ENCODE measurements at regions not wholly inside any gene's neighbourhood (a gene's known extent, or its start where the extent isn't known, plus 50 kb on each side); places are given as distances from the start of the nearest gene placed in this dataset.

GRCh38 chr11:131178020-131178419 is 192.4 kb upstream of the NTM start:
- TF ChIP-seq POLR2A (IDR thresholded peaks at IDR 0.05; ENCODE audit: low read depth, low read length) (no peak), TAF1 (IDR thresholded peaks at IDR 0.05; ENCODE audit: low read depth, low read length) (no peak), POLR2AphosphoS5 (IDR thresholded peaks at IDR 0.05; ENCODE audit: low read depth, low read length) (no peak), SPI1 (IDR thresholded peaks at IDR 0.05; ENCODE audit: low read depth, low read length) (no peak), POU2F2 (IDR thresholded peaks at IDR 0.05; ENCODE audit: low read depth, low read length) (no peak)

All from GM12891 (cell line).